Hematopoietic multipotent progenitor cell treated with erythropoietin and hydrocortisone succinate and interleukin-3 and kit ligand, for 4 days (in vitro differentiated cells): ENCODE measurements at regions not wholly inside any gene's neighbourhood (a gene's known extent, or its start where the extent isn't known, plus 50 kb on each side); places are given as distances from the start of the nearest gene placed in this dataset.

Source experiments
- DNase-seq: peaks from one replicate; pipeline ENCODE4 v3.0.0-alpha.2; 2015

- DNase-seq: no peak
Measured at GRCh38 chr11:103530257-103530656, 421.0 kb downstream of the DYNC2H1 start.

GRCh38 chr11:103532133-103532788 lies 423.0 kb downstream of the DYNC2H1 start:
- no peak for DNase-seq

GRCh38 chr11:103534191-103534590 lies 425.0 kb downstream of the DYNC2H1 start:
- no peak for DNase-seq

GRCh38 chr11:103534959-103535358 lies 425.7 kb downstream of the DYNC2H1 start:
- no peak for DNase-seq

- DNase-seq: no peak
Measured at GRCh38 chr11:103536335-103536722, 427.1 kb downstream of the DYNC2H1 start.

- DNase-seq: peak; percentile 59
Measured at GRCh38 chr11:103537904-103538502, 428.8 kb downstream of the DYNC2H1 start.

GRCh38 chr11:103539166-103539565 lies 429.9 kb downstream of the DYNC2H1 start:
- DNase-seq: no peak

GRCh38 chr11:103541186-103541795 lies 432.1 kb downstream of the DYNC2H1 start:
- peak; percentile 2 for DNase-seq

- no peak for DNase-seq
Measured at GRCh38 chr11:103542851-103543250, 433.6 kb downstream of the DYNC2H1 start.

GRCh38 chr11:103543456-103543855 lies 434.2 kb downstream of the DYNC2H1 start:
- DNase-seq: no peak

- DNase-seq: no peak
Measured at GRCh38 chr11:103544874-103545273, 435.6 kb downstream of the DYNC2H1 start.

- DNase-seq: no peak
Measured at GRCh38 chr11:103545551-103545950, 436.3 kb downstream of the DYNC2H1 start.

GRCh38 chr11:103546236-103546635 lies 437.0 kb downstream of the DYNC2H1 start:
- DNase-seq: no peak

- no peak for DNase-seq
Measured at GRCh38 chr11:103547024-103547423, 437.8 kb downstream of the DYNC2H1 start.

- DNase-seq: no peak
Measured at GRCh38 chr11:103547691-103548090, 438.5 kb downstream of the DYNC2H1 start.

- no peak for DNase-seq
Measured at GRCh38 chr11:103548838-103549237, 439.6 kb downstream of the DYNC2H1 start.

GRCh38 chr11:103550811-103551210 lies 441.6 kb downstream of the DYNC2H1 start:
- peak; percentile 13 for DNase-seq

- no peak for DNase-seq
Measured at GRCh38 chr11:103552086-103552485, 442.9 kb downstream of the DYNC2H1 start.

GRCh38 chr11:103556171-103556570 lies 446.9 kb downstream of the DYNC2H1 start:
- DNase-seq: no peak

GRCh38 chr11:103566116-103566515 lies 456.9 kb downstream of the DYNC2H1 start:
- DNase-seq: no peak

GRCh38 chr11:103581760-103582159 lies 454.7 kb upstream of the DDI1 start:
- DNase-seq: no peak

- no peak for DNase-seq
Measured at GRCh38 chr11:103582351-103582909, 454.0 kb upstream of the DDI1 start.

GRCh38 chr11:103584021-103584420 lies 452.4 kb upstream of the DDI1 start:
- DNase-seq: no peak

- DNase-seq: no peak
Measured at GRCh38 chr11:103584720-103585119, 451.7 kb upstream of the DDI1 start.
